GM19463 (cell line): ENCODE measurements at regions not wholly inside any gene's neighbourhood (a gene's known extent, or its start where the extent isn't known, plus 50 kb on each side); places are given as distances from the start of the nearest gene placed in this dataset.
"Not testable (repeated sequence)": the region's sequence is repeated elsewhere in the genome, so short reads cannot be mapped to it uniquely, and the experiment has no call there.

ENCODE experiments used
- ATAC-seq: cut with Tn5 transposase; IDR thresholded peaks from one replicate; pipeline ENCODE4 v1.9.1; 2021; ENCODE audit warnings: mild to moderate bottlenecking, moderate library complexity; ENCODE audit not compliant: unreplicated experiment

DNA sequence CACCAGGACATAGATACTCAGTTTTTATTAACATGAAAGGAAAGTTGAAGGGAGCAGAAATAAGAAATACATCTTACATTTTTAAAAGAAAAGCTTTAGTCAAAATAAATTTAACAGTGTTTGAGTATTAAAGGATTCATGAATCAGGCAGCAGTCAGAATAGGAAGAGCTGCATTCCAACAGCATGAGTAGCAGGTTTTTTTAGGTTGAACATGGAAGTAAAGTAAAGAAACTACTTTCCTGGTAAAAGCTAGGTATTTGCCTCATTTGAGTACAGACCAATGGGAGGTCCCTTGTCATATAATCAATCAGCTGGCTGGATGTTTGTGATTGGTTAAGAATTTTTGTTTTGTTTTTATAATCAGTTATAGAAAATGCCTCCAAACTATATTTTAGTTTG lies 645.9 kb upstream of the INTU start:
- no peak for ATAC-seq

GRCh38 chr4:126991965-126992364 lies 640.8 kb upstream of the INTU start:
- ATAC-seq: no peak

GRCh38 chr4:126992910-126993309 lies 639.8 kb upstream of the INTU start:
- no peak for ATAC-seq

- no peak for ATAC-seq
These were observed 639.4 kb upstream of the INTU start for GRCh38 chr4:126993351-126993750.

GRCh38 chr4:126995235-126995634 lies 637.5 kb upstream of the INTU start:
- ATAC-seq: no peak

- ATAC-seq: no peak
These were observed 632.6 kb upstream of the INTU start for GRCh38 chr4:127000110-127000509.

DNA sequence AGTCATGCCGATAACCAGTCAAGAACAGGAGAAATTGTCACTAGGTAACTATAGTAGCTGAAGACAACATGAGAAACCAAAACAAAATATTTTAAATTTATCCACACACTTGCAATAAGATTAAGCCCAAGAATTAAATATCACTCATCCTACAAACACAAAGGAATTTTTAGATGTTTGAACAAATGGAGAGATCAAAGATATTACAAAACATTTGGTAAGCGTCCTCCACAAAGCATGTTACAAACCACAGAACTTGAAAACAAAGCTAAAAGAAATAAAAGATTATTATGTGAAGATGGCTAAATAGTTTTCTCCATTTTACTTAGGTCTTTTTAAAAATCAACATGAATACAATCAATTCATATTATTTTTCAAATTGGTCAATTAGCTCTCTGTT lies 631.9 kb upstream of the INTU start:
- ATAC-seq: no peak

DNA sequence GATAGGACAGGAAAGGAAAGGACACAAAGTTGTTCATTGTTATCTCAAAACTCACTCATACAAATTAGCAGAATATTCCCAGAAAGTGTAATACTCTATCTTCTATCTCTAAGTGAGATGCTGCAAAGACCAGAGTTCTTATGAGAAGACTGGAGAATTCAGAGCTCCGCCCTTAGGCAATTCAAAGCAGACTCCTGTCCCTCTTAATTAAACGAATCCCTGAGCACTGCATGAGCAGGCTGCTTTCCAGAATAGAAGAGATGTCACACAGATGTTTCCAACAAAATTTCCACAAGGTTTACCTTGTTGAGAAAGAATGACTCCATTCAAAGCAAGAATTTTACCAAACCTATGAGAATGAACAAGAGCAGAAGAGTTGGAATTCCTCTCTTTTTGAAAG lies 630.8 kb upstream of the INTU start:
- ATAC-seq: no peak

GRCh38 chr4:127006446-127006877 lies 626.3 kb upstream of the INTU start:
- no peak for ATAC-seq

- no peak for ATAC-seq
These were observed 625.5 kb upstream of the INTU start for GRCh38 chr4:127007305-127007704.

GRCh38 chr4:127012549-127012948 lies 620.2 kb upstream of the INTU start:
- ATAC-seq: no peak

GRCh38 chr4:127015667-127016117 lies 617.1 kb upstream of the INTU start:
- no peak for ATAC-seq

DNA sequence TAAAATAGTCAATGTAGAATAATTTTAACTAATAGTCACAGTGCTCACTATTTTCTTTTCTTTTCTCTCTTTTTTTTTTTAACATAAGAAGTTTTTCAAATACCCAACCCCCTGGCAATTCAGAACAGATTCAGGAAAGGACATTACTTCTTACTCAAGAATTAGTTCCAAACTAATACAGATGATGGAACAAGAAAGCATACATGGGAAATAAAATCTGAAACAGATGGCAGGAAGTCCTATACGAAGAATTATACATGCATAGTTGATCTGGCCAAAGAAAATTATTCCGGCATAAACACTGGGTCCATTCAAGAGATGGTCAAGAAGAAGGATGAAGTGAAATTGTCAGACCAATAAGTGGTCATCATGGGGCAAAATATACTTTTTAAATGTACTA lies 614.4 kb upstream of the INTU start:
- ATAC-seq: no peak

GRCh38 chr4:127020831-127021230 lies 611.9 kb upstream of the INTU start:
- not testable (repeated sequence) for ATAC-seq

- no peak for ATAC-seq
These were observed 596.5 kb upstream of the INTU start for GRCh38 chr4:127036296-127036695.

GRCh38 chr4:127045861-127046260 lies 586.9 kb upstream of the INTU start:
- ATAC-seq: no peak

DNA sequence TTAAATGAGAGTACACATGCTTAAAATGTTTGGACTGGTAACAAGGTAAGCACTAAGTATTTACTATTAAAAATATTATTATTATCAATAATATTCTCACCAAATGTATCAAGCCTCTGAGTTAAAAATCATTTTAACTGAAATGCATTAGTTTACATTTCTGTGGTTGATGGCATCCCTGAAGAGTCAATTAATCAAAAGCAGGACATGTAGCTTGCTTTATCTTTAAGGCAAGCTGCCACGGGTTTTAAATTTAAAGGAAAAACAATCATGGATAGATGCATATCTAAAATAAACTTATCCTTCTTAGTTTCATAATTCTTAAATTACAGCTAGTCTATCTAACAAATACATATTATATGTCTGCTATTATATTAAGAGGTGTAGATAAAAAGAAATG lies 584.8 kb upstream of the INTU start:
- ATAC-seq: no peak

DNA sequence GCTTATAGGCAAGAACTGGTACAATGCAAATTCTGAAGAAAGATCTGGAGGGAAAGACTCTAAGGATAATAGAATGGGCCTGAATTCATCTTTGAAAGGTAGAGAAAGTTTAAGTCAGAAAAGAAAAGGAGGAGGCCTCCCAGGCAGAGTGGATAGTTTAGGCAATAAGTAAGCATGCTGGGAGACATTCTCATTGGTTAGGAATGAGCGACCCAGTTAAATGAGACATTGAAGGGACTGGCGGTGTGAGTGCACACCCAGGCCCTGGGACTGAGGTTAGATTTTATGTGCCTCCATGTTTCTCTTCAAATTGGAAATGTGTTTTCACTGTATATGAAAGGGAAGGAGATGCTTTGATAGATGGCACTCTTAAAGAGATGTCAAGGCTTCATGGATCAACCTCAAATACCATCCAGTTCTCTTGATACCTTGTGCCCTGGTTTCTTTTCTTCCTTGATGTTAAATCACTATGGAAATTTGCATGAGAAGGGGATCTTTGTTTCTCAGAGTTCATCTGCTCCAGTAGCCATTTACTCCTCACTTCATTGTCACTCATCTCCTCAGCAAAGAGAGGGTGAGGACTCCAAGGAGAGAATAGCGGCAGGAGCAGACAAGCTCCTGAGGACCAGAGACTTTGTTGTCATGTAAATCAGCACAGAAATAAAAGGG lies 584.2 kb upstream of the INTU start:
- ATAC-seq: no peak

DNA sequence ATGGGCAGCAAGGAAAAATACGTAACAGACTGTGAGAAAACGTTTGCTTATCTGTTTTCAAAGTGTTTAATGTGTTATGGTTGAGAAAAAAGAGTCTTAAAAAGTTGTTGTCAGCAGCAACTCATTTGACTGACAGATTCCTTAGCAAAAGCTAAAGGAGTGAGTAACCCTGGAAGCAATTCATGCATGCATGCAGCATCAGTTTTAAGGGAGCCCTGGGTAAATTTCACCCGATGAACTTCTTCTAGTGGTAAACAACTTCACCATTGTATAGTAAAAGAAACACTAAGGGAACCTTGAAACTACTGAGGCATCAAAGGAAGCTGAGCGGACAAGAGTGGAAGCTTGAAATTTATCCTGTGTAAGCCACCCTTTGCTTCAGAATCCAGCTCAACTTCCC lies 583.2 kb upstream of the INTU start:
- no peak for ATAC-seq

- no peak for ATAC-seq
These were observed 580.0 kb upstream of the INTU start for GRCh38 chr4:127052742-127053141.

DNA sequence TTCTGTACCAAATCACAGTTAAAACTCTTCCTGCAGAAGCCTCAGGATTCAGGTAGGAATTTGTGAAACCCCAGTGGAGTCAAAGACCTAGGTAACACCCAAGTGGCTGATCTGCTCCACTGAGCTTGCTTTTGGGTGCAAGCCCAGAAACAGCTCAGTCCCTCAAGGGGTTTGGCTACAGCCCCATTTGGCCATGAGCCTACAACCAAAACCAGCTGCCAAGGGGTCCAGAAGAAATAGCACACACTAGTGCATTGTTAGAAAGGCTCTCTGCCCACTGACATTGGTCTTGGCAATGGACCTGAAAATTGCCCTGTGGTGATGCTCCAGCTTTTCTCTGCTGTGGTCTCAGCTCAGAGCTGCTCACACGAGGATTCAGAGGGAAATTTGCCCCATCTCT lies 577.4 kb upstream of the INTU start:
- no peak for ATAC-seq

GRCh38 chr4:127069675-127070074 lies 563.1 kb upstream of the INTU start:
- ATAC-seq: no peak

DNA sequence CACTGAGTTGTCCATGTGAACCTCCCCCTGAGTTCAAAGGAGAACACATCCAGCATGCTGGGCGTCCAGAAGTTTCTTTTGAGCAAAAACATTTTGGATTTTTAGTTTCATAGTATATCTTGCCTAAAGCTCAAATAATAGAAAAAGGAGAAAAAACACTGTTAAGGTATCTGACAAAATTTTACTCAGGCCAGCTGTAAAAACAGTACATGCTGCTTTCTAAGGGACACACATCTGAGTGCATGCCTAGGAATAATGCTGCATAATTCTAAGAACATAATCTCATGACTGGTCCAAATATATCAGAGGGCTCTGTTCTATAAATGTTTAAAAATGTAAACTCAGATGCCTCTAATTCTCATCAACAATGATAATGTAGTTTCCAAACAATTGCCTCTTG lies 561.3 kb upstream of the INTU start:
- ATAC-seq: no peak
